HPDE6-E6E7 (cell line): ENCODE measurements at regions not wholly inside any gene's neighbourhood (a gene's known extent, or its start where the extent isn't known, plus 50 kb on each side); places are given as distances from the start of the nearest gene placed in this dataset.
"Not testable (repeated sequence)": the region's sequence is repeated elsewhere in the genome, so short reads cannot be mapped to it uniquely, and the experiment has no call there.

Experiments
- DNase-seq: peaks from one replicate; pipeline ENCODE4 v3.0.0; 2011; ENCODE audit warnings: missing footprints; ENCODE audit errors: extremely low spot score

DNA sequence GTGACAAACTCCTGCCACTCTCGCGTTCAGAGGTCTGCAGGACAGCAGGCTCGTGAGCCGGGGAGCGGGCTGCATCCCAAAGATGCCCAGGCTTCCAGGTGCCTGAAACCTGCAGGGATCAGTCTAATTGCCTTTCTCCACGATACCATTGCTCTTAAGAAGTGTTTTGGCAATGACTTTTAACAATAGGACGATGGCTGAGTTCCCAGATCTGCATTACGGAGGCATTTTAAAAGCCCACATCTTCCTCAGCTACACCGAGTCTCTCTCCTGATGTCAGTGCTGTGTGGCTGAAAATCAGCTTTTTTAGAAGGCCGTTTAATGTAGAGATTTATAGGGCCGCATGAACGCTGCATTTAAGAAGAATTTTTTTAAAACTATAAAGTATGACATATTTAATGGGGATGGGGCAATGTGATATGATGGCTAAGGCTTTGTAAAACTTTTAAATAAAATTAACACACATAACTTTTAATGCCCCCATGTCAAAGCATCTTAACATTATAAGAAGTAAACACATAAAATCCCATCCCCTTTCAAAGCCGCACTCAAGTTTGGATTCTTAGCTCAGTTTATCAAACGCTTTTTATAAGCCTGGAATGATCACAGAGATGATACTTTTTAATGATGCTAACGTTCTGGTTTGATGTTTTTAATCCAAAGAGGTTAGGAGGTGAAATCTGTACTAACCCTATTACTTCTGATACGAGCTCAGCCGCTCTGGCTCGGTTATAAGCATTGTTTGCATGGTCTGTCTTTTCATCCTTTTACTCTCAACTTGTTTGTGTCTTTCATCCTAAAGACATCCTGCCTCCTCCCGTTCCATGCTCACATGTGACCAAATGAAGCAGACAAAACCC is 386.0 kb downstream of the SMOC2 start:
- no peak for DNase-seq

DNA sequence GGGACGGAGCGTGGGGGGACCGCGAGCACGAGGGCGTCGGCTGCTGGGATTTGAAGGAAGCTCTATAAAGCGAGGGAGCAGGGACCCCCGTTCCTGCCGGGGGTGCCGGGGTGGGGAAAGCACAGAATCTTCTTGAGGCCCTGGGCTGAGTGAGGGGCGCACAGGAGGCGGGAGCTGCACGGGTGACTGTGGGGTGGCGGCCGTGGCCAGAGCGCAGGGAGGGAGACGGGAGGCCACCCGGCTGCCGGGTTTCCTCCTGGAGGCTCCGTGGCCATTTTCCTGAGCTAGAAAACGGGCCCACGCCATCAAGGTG is 385.1 kb downstream of the SMOC2 start:
- DNase-seq, result no peak

DNA sequence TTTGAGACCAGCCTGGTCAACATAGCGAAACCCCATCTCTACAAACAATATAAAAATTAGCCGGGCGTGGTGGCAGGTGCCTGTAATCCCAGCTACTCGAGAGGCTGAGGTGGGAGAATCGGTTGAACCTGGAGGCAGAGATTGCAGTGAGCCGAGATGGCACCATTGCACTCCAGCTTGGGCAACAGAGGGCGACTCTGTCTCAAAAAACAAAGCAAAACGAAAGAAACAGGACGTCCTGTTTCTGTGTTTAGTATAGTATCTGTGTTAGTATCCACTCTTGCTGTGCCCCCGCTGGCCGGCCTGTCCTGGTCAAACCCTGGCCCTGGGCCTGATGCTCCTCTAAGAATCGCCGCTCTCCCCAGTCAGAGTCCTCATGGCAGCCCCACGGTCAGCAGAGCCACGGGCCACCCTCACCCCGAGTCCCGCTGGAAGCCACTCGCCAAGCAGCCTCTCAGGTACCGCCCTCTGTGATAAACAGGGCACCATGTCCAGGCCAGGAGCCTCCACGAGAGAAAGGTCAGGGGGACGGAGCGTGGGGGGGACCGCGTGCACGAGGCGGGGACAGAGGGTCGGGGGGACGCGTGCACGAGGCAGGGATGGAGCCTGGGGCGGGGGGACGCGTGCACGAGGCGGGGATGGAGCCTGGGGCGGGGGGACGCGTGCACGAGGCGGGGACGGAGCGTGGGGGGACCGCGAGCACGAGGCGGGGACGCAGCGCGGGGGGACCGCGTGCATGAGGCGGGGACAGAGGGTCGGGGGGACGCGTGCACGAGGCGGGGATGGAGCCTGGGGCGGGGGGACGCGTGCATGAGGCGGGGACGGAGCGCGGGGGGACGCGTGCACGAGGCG is 384.5 kb downstream of the SMOC2 start:
- DNase-seq, result no peak

DNA sequence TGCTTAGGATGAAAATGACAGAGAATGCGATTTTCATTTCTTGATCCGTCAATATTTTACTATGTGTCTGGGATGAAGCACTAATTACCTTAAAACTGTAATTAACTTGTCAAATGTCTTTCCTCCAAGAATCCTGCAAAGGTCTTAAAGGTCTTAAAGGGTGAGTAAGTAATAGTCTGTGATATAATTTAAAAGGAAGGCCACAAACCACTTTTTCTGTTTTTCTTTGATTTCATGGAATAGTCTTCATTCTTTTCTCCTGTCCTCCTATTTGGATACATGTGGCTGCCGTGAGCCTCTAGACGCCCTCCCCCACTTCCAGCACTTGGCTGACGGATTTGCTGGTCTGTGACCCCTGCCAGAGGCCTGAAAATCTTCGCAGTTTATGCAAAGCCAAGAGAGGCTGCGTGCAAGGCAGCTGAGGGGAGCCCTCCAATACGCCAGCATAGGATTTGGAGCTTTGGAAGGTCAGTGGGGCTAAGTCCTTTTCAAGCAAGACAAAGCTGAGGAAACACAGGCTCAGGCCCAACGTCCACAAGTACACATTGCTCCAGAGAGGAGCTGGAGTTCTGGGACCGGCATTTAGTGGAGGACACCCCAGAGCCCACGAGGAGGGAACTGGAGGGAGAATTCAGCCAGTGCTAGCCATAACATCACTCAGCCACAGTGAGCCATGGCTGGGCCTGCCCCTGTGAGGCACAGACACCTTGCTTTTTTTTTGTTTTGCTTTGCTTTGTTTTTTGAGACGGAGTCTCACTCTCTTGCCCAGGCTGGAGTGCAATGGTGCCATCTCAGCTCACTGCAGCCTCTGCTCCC is 382.6 kb downstream of the SMOC2 start:
- DNase-seq, result no peak

DNA sequence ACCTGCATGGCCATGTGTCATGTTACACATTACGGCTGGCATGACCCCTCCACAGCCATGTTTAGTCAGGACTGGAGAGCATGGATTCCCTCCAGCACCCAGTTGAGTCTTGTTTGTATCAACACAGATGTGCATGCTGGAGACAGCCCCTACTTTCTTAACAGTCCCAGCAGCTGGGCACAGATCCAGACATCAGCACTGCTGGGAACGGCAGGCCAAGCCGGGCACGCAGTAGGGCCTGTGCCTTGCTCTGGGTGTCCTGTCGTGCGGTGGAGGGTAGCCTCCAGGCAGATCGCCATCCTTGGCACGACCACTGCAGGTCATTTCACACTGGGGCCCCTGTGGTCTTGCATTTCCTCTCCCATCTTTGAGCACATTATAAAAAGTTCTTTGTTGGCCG is 381.4 kb downstream of the SMOC2 start:
- DNase-seq, result no peak

DNA sequence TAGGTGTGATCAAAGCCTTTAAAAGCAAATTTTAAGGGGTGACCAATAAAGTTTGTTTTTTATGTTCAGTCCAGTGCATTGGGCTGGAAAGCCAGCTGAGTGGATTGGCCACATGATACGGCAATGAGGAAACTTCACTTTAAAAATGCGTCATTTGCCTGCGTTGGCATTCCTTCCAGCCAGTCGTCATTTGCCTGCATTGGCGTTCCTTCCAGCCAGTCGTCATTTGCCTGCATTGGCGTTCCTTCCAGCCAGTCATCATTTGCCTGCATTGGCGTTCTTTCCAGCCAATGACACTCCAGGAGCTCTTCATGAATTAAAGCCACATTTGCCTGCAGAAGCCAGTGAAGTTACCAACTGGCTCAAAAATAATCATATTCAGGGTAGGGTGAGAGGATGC is 378.6 kb downstream of the SMOC2 start:
- no peak for DNase-seq

DNA sequence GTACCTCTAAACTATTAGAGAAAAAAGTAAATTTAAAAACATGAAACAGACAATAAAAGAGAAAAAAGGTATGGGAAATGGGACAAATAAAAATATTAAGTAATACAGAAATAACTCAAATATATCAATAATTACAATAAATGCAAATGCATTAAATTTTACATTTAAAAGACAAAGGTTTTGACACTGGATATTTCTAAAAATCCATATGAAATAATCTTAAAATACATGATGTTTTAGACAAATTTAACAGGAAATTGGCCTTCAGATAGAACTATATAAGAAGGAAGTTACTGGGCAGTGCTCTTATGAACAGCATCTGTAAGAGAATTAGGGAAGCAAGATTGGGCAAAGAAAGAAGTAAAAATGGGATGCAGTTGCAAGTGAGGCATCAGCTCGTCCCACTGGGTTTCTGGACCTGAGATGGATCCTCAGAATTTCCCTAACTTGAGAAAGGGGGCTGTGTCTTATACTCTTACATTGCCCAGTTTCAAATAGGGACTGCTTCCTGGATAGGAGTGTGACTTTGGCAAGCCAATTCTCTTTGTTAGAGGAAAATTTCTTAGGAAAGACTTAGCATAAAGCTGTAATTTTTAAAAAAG is 376.7 kb downstream of the SMOC2 start:
- no peak for DNase-seq

DNA sequence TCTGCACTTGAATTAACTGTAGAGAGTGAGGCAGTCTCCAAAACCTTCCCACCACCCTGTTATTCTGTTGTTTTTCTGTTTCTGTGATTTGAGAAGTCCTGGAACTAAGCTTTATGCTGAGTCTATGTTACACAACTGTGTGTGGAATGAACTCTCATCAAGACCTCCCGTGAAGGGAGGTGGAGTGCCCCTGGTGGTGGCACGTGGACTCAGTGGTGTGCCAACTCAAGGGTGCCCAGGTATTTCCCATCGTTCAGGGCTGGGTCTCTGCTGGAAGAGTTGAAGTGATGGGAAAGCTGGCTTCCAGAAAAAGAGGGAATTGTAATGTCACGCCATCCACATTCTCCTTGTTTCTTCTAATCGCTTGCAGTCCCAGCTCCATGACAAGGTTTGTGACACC is 374.2 kb downstream of the SMOC2 start:
- no peak for DNase-seq

DNA sequence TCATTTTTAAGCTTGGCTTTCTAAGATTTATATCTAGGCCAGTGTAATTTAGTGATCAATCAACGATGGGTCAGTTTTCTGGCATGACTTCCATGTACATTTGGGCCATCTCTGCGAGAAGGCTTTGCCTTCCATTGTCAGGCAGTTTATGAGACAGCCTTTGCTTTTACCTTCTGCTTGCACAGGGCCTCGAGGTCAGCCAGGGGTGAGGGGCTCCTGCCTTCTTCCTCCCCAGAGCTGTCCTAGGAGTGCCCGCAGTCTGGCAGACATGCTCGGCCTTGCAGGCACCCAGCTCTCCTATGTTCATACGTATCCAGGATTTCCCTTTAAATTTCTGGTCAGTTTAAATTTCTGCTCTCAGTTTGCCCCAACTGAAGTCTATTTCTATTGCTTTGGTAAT is 367.2 kb downstream of the SMOC2 start:
- DNase-seq, result no peak

DNA sequence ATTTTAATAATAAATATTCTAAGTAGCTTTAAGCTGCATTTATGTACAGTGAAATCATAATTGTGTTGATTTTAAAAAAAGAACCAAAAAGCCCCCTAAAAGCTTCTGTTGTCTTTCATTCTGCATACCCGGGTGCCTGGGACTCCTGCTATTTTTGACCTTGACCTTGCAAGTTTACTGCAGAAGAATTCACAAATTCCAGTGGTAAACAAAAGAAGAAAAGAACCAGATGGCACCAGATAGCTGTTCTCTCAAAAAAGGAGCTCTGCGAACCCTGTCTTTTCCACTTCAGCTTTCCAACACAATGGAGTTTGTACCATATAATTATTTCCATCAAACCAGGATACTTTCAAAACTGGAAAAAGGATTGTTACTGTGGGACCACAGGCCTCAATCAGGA is 363.3 kb downstream of the SMOC2 start:
- DNase-seq, result no peak

DNA sequence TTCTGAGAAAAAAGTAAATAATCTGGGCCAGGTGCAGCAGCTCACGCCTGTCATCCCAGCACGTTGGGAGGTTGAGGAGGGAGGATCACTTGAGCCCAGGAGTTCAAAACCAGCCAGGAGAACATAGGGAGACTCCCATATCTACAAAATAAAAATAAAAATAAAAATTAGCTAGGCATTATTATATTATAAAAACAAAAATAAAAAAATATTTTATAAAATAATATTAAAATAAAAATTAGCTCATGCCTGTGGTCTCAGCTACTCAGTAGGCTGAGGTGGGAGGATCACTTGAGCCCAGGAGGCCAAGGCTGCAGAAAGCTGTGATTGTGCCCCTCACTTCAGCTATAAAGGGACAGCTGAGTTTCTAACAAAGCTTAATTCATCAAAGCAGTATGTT is 362.9 kb downstream of the SMOC2 start:
- no peak for DNase-seq

DNA sequence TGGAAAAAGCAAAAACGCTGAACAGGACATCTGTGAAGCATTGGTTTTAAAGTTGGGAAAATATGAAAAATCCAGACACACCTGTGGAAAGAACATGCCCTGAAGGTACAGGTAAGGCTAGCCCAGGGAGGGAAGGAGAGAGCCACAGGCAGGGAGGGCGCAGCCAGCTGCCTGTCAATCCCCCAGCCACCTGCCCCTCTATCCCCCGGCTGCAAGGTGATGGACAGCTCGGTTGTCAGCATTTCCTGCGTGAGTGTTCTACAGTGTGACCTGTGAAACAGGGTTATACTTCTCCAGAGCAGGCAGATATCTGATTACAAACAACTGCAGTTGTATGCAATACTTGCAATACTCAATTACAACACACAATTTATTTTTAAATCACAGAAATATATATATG is 358.1 kb downstream of the SMOC2 start:
- no peak for DNase-seq

DNA sequence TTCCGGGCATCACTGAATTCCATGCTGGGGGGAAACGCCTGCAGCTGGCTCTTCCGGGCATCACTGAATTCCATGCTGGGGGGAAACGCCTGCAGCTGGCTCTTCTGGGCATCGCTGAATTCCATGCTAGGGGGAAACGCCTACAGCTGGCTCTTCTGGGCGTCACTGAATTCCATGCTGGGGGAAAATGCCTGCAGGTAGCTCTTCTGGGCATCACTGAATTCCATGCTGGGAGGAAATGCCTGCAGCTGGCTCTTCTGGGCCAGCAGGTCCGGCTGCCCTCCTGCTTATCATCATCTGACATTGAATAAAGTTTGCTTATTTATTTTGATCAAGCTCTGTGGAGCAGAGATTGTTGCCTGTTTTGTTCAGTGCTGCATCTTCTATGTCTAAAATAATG is 355.1 kb downstream of the SMOC2 start:
- DNase-seq, result no peak

DNA sequence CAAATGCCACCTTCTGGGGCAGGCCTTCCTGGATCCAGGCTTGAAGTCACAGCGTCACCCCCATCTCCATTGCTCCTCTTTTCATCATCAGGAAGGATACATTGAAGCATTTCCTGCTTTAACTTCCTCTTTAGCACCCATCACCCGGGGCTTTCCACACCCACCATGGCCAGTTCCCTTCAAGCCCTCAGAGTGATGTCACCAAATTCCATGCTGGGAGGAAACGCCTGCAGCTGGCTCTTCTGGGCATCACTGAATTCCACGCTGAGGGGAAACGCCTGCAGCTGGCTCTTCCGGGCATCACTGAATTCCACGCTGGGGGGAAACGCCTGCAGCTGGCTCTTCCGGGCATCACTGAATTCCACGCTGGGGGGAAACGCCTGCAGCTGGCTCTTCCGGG is 354.6 kb downstream of the SMOC2 start:
- not testable (repeated sequence) for DNase-seq

DNA sequence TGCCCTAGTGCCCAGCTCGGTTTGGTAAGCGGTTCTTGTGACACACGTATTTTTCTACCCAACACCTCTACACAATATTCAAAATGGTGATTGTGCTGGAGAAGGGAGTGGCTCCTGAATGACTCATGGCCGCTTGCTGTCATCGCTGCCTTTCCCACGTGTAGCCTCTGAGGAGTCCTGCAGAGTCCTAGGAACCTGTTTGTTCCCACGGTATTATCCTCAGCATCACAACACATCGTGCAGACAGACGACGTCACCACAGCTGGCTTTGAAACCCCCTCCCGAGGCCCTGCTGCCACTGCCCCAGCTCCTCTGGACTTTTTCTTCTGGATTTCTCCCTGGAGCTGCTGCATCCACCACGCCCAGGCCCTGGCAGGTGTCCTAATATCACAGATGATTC is 353.5 kb downstream of the SMOC2 start:
- DNase-seq, result no peak

DNA sequence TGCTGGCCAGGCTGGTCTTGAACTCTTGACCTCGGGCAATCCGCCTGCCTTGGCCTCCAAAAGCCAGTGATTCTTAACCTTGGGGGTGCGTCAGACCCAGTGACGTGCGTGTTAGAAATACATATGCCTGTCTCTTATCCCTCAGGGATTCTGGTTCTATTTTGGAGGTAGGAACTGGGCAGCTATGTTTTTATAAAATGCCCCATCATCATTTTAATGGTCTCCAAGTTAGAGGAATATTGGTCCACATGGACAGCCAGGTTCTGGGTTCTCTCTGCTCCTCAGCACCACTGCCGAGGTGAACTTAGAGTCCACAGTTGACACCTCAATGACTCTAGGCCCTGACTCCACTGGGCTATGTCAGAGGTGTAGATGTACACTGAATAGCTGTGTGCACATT is 352.7 kb downstream of the SMOC2 start:
- no peak for DNase-seq

DNA sequence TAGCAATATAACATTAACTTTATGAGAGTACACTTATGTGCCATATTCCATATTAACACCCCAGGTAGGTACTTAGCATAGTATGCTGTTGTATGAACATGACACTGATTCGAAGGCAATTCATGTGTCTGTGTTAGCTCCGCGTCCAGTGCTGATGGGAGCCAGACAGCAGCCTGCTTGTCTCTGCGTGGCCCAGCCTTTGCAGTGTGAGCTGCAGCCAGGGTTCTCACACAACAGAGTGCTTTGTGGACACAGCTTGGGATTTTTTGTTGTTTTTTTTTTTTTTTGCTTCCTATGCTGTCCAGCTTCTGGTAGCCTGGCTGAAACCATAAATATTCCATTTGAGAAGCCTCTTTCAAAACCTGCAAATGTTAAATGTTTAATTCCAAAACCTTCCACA is 350.9 kb downstream of the SMOC2 start:
- no peak for DNase-seq

DNA sequence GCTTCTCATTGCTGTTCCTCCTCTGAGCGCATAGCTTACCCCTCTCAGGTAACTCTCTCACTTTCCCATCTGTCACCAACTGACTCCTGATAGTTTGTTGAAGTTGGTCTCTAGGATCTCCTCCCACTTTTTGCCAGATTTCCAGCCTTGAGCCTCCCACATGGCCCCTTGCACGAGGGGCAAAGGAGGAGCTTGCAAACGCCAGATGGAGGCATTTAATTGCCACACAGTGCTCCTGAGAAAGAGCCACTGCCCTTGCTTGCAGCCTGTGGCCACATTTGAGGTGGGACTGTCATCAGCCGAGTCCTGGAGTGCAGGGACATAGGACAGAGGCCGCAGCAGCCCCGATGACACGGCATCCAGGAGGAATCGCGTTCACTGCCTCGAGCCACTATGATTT is 348.7 kb downstream of the SMOC2 start:
- DNase-seq, result no peak

DNA sequence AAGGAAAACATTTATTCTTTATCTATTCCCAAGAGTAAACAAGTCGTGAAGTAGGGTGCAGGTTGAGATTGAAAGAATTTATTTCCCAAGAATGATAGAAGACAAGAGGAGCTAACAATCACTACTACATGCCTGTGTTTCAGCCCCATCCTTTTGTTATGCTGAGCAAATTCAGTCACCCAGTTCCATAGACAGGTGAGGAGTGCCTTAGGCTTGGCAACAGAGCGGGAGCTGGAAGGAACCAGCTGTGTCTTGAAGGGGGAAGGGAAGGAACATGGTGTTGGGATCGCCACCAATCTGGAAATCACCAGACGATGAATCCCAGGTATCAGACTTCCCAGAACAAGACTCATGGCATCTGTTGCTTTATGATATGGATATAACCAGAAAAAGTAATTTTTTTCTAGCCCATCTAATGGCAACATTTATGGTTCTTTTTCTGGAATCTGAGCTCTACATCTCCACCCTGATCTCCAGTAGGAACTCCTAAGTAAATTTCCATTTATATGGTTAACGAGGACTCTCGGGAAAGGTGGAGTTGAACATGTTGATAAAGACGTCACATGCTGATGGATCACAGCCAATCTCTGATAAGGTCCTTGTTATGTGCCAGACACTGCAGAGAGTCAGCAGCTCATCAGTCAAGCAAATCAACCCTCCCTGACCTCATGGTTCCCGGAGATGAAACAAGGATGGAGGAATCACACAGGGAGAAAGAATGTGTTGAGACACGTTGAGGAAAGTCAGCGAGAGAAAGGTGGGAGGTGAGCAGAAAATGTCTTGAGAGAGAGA is 344.9 kb downstream of the SMOC2 start:
- DNase-seq, result no peak

DNA sequence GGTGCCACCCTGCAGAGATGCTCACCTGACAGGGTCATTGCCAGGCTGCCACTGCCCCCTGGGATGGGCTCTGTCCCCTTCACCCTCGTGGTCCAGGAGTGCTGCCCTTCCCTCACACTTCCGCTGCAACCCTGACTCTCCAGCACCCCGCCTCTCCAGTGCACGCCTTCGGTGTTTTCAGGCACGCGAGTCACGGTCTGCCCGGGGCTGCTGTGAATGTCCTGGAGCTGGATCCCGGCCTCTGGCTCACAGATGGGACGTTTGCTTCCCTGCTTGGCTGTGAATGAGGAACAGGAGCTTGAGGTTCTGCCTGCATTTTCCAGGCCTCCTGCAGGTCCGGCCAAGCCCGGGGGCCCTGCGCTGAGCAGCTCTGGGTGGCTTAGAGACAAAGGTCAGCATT is 343.4 kb downstream of the SMOC2 start:
- no peak for DNase-seq

DNA sequence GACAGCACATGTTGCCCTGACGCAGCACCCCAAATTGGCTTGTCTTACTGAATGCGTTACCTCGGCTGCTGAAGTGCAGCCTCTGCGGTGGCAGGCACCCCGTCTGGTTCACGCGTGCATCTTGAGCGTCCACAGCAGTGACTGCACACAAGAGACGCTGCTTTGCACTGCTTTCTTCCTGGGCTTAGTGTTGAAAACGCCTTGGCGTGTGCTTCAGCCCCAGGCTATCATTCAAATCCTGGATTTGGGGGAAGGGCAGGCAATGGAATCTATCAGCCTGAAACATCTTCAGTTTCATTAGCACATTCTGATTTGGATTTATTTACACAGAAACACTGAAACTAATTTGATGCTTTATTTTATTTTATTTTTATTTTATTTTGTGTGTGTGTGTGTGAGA is 342.7 kb downstream of the SMOC2 start:
- DNase-seq, result no peak
